HCT116 (cell line): ENCODE measurements at regions not wholly inside any gene's neighbourhood (a gene's known extent, or its start where the extent isn't known, plus 50 kb on each side); places are given as distances from the start of the nearest gene placed in this dataset.

Experiments used
- ATAC-seq: fragments of 200-7000 bp; cut with Tn5 transposase; 2 replicates; pipeline ENCODE4 v1.9.1; 2020; ENCODE audit warnings: mild to moderate bottlenecking, moderate library complexity
- BruUV-seq: library from RNA; stranded (reverse); fragments of 400-500 nt; replicated peaks from 2 replicates; lab custom pipeline; 2021; lab: Mats Ljungman, UMichigan
- CTCF ChIA-PET: fragments of 300-600 bp; sonication (Branson Sonifier 250); formaldehyde crosslinking; loops from one replicate; lab custom pipeline; 2021; ENCODE audit warnings: antibody characterized with exemption; lab: Charles Lee
- POLR2A ChIA-PET: fragments of 300-600, 350-600 bp; sonication (Branson Sonifier 250); formaldehyde crosslinking; loops from one replicate; lab custom pipeline; 2021; ENCODE audit warnings: antibody characterized with exemption; lab: Charles Lee
- RAD21 ChIA-PET, 2 experiments: fragments of 300-600 bp; sonication (Branson Sonifier 250); formaldehyde crosslinking; loops; one replicate each; lab custom pipeline; 2023; ENCODE audit warnings: low total read pairs in 2 of 2; ENCODE audit not compliant: uncharacterized antibody in 2 of 2, unreplicated experiment in 2 of 2, low non-redundant PET in 1 of 2; lab: Charles Lee
- DNase-seq: peaks from one replicate; pipeline ENCODE4 v3.0.0-alpha.2; 2010; ENCODE audit warnings: low read depth, low spot score
- H2AFZ ChIP-seq: fragments of 200-600 bp; shearing (Covaris generic), sonication (generic); 2 replicates; pipeline ENCODE4 v1.6.1; 2017; ENCODE audit warnings: low read depth, mixed run types, mixed read lengths, antibody characterized with exemption, low read length; ENCODE audit not compliant: poor library complexity, severe bottlenecking
- H3K27ac ChIP-seq: 2 replicates; pipeline ENCODE4 v1.5.1; 2012; ENCODE audit warnings: low read depth, low read length
- H3K27me3 ChIP-seq: fragments of 200-600 bp; sonication (generic); 2 replicates; pipeline ENCODE4 v1.6.1; 2016; ENCODE audit warnings: mixed run types, low read length, mixed read lengths; ENCODE audit not compliant: insufficient read depth
- H3K36me3 ChIP-seq, 2 experiments: fragments of 200-500 bp in 1 of 2; fragments of 200-600 bp in 1 of 2; sonication (Bioruptor generic) in 1 of 2; sonication (generic) in 1 of 2; 2 replicates each; pipeline versions ENCODE4 v1.5.1 to v1.6.1; 2014 to 2016; ENCODE audit warnings: low read length in 2 of 2, inconsistent platforms in 1 of 2, mixed read lengths in 1 of 2, mixed run types in 1 of 2; ENCODE audit not compliant: insufficient read depth in 2 of 2, control insufficient read depth in 1 of 2
- H3K4me1 ChIP-seq, 2 experiments: fragments of 200-600 bp in 1 of 2; sonication (generic) in 1 of 2; 2 replicates each; pipeline versions ENCODE4 v1.5.1 to v1.6.1; 2012 to 2017; ENCODE audit warnings: low read length in 2 of 2, inconsistent platforms in 1 of 2, mild to moderate bottlenecking in 1 of 2, mixed read lengths in 1 of 2, mixed run types in 1 of 2, moderate library complexity in 1 of 2; ENCODE audit not compliant: insufficient read depth in 2 of 2, control insufficient read depth in 1 of 2
- H3K4me2 ChIP-seq: fragments of 200-600 bp; sonication (generic); 2 replicates; pipeline ENCODE4 v1.6.1; 2017; ENCODE audit warnings: mixed run types, low read length, mixed read lengths
- H3K4me3 ChIP-seq, 2 experiments: fragments of 200-600 bp in 1 of 2; sonication (generic) in 1 of 2; replicated peaks in 1 of 2; 2 replicates each; pipeline ENCODE4 v1.5.1; 2011 to 2016; ENCODE audit warnings: low read length in 2 of 2, control low read depth in 1 of 2, low read depth in 1 of 2, mild to moderate bottlenecking in 1 of 2, mixed read lengths in 1 of 2, mixed run types in 1 of 2
- H3K79me2 ChIP-seq: fragments of 200-600 bp; sonication (generic); 2 replicates; pipeline ENCODE4 v1.6.1; 2017; ENCODE audit warnings: mild to moderate bottlenecking, mixed run types, low read length, moderate library complexity, mixed read lengths; ENCODE audit not compliant: insufficient read depth
- H3K9ac ChIP-seq: fragments of 200-600 bp; sonication (generic); 2 replicates; pipeline ENCODE4 v1.6.1; 2016; ENCODE audit warnings: low read length, mixed read lengths
- H3K9me2 ChIP-seq: fragments of 200-600 bp; sonication (generic), shearing (Covaris generic); 2 replicates; pipeline ENCODE4 v1.6.1; 2017; ENCODE audit warnings: mixed run types, mild to moderate bottlenecking, moderate library complexity; ENCODE audit not compliant: insufficient read depth
- H3K9me3 ChIP-seq, 2 experiments: fragments of 200-500 bp in 1 of 2; fragments of 200-600 bp in 1 of 2; sonication (Bioruptor generic) in 1 of 2; sonication (generic) in 1 of 2; 2 replicates each; pipeline ENCODE4 v1.6.1; 2014 to 2017; ENCODE audit warnings: low read length in 2 of 2, mixed read lengths in 2 of 2, inconsistent platforms in 1 of 2, low read depth in 1 of 2, mild to moderate bottlenecking in 1 of 2, mixed run types in 1 of 2, moderate library complexity in 1 of 2; ENCODE audit not compliant: control insufficient read depth in 1 of 2, insufficient read depth in 1 of 2
- H4K20me1 ChIP-seq: fragments of 200-600 bp; sonication (generic), shearing (Covaris generic); 2 replicates; pipeline ENCODE4 v1.6.1; 2017; ENCODE audit warnings: mixed run types, mild to moderate bottlenecking, moderate library complexity; ENCODE audit not compliant: insufficient read depth
- CBX3 ChIP-seq: IDR thresholded peaks from 2 replicates; pipeline ENCODE4 v1.6.1; 2012; ENCODE audit warnings: low read depth
- EZH2phosphoT487 ChIP-seq: fragments of 200-600 bp; IDR thresholded peaks from 2 replicates; pipeline ENCODE4 v1.6.1; 2018; ENCODE audit warnings: antibody characterized with exemption, borderline replicate concordance
- POLR2AphosphoS5 ChIP-seq: IDR thresholded peaks from 2 replicates; pipeline ENCODE4 v1.6.1; 2011; ENCODE audit warnings: mild to moderate bottlenecking, low read depth, low read length, moderate library complexity
- SIN3A ChIP-seq: IDR thresholded peaks from 2 replicates; pipeline ENCODE4 v1.6.1; 2012; ENCODE audit warnings: low read depth
- SP1 ChIP-seq: IDR thresholded peaks from 2 replicates; pipeline ENCODE4 v1.6.1; 2012; ENCODE audit warnings: low read depth
- TCF7L2 ChIP-seq: IDR thresholded peaks from 2 replicates; pipeline ENCODE4 v1.7.0; 2011; ENCODE audit warnings: borderline replicate concordance, inconsistent platforms; ENCODE audit not compliant: insufficient read depth, insufficient read length; ENCODE audit errors: extremely low read depth
- ZFX ChIP-seq: fragments of 450-650 bp; IDR thresholded peaks from 2 replicates; pipeline ENCODE4 v1.6.1; 2017
- ZNF274 ChIP-seq: fragments of 200-500 bp; sonication (Bioruptor generic); IDR thresholded peaks from 2 replicates; pipeline ENCODE4 v1.6.1; 2014; ENCODE audit warnings: mild to moderate bottlenecking, low read depth, low read length, inconsistent platforms
- intact Hi-C: fragments of 100-400 bp; cut with micrococcal nuclease; formaldehyde crosslinking; loops from 2 replicates; pipeline ENCODE4 v1.10.0; 2022
- TF ChIP-seq, protein P1 (sequence below), 3 experiments: fragments of 200-600 bp in 1 of 3; sonication (generic) in 1 of 3; IDR thresholded peaks in 2 of 3; conservative IDR thresholded peaks in 1 of 3; 2 replicates each; pipeline ENCODE4 v1.5.1; 2012 to 2017; ENCODE audit warnings: low read depth in 2 of 3, low read length in 2 of 3, antibody characterized with exemption in 1 of 3, borderline replicate concordance in 1 of 3, control low read depth in 1 of 3, mild to moderate bottlenecking in 1 of 3, mixed read lengths in 1 of 3, mixed run types in 1 of 3, moderate library complexity in 1 of 3; ENCODE audit not compliant: insufficient read depth in 1 of 3
- TF ChIP-seq, protein P2 (sequence below): IDR thresholded peaks from 2 replicates; pipeline ENCODE4 v1.6.1; 2011; ENCODE audit warnings: mild to moderate bottlenecking, low read length, moderate library complexity; ENCODE audit not compliant: insufficient replicate concordance; ENCODE audit errors: extremely low read depth

DNA sequence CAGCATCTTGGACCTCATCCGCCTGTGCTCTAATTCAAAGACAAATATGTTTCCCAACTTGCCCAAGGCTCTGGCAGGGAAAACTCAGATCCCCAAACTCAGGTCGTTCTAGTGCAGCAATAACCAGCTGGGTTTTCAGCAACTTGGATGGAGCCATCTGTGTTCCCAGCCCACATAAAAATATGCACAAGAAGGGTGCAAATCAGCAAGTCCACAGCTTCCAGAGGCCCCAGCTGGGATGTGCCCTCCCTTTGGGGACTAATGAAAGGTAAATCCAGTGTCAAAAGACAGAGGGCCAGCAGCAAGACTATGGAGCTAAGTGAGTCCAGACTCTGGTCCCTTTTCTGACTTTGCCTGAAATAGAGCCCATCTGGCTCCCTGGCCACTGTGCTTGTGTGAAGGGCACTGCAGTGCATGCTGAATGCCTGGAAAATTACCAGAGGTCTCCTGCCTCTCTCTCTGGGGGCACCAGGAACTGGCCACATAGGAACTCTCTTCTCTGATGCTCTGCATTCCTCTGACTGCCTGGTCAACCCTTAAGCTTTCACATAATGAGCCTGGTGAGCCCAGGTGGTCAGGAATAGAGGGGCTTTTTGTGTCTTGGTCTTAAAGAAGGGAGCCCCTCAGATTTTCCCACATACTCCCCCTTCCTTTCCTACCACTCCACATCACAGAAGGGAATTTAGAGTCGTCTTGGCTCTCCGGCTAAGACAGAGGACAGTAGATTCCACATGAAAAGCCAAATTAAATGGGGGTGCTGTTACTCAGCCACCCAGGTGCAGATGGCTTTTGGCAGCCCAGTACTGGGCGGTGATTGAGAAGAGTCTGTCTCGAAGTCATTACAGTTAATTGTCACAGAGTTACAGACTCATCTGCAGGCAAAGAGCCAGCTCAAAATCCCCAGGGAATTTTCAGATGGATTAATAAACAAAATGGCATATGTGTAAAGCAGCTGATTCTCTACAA lies 88.1 kb upstream of the C1orf21 start:
- POLR2A ChIA-PET: no interaction called here
- no peak overlapping the region for H2AFZ ChIP-seq
- H3K4me1 ChIP-seq: no peaks in the 10 kb centered on the region
- no peak overlapping the region for H3K9ac ChIP-seq
- DNase-seq: no peak
- no peaks in the 10 kb centered on the region for H3K36me3 ChIP-seq
- no peak overlapping the region for H3K27ac ChIP-seq
- CTCF ChIA-PET: no interaction called here
- H3K9me3 ChIP-seq: no peaks in the 10 kb centered on the region
- H3K27me3 ChIP-seq: no peaks in the 10 kb centered on the region
- no TSS peak for BruUV-seq
- H3K4me3 ChIP-seq: no peak overlapping the region
- TF ChIP-seq SIN3A: no peak
- TF ChIP-seq, all 23 proteins: peak for 0
- no peak overlapping the region for H3K4me2 ChIP-seq
- no peak for ATAC-seq
- no peaks in the 10 kb centered on the region for H3K79me2 ChIP-seq
- intact Hi-C loops: no loop called here
- no peaks in the 10 kb centered on the region for H3K9me2 ChIP-seq
- H4K20me1 ChIP-seq: no peaks in the 10 kb centered on the region
- RAD21 ChIA-PET: no interaction called here

DNA sequence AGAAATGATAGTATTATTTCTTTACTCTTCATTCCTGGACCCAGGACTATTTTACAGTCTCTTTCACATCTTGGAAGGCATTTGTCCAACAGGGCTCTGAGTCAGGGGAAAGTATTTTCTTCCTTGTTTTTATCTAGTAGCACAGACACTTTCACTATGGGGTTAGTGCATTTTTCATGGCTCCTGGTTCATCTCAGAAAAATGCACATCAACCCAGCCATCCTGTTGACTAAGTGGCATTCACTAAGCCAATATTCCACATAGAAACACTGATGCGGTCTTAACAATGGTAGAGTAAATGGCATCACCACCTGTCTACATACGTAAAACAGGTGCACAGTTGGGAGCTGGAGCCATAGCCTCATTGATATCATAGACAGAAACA lies 87.4 kb upstream of the C1orf21 start:
- ChIA-PET POLR2A (no interaction called here), CTCF (no interaction called here), RAD21 (no interaction called here)
- no peaks in the 10 kb centered on the region for H3K9me2 ChIP-seq
- H3K9ac ChIP-seq: no peak overlapping the region
- intact Hi-C loops: no loop called here
- H3K4me1 ChIP-seq: no peaks in the 10 kb centered on the region
- H3K9me3 ChIP-seq: no peaks in the 10 kb centered on the region
- no peak overlapping the region for H2AFZ ChIP-seq
- DNase-seq: no peak
- H3K27ac ChIP-seq: no peak overlapping the region
- ATAC-seq: no peak
- H3K4me2 ChIP-seq: no peak overlapping the region
- no peaks in the 10 kb centered on the region for H3K36me3 ChIP-seq
- no peaks in the 10 kb centered on the region for H3K27me3 ChIP-seq
- no peaks in the 10 kb centered on the region for H4K20me1 ChIP-seq
- TF ChIP-seq POLR2AphosphoS5: no peak
- TF ChIP-seq ZFX: no peak
- no peak for TF ChIP-seq EZH2phosphoT487
- no peak for TF ChIP-seq ZNF274
- TF ChIP-seq, protein P1, sequence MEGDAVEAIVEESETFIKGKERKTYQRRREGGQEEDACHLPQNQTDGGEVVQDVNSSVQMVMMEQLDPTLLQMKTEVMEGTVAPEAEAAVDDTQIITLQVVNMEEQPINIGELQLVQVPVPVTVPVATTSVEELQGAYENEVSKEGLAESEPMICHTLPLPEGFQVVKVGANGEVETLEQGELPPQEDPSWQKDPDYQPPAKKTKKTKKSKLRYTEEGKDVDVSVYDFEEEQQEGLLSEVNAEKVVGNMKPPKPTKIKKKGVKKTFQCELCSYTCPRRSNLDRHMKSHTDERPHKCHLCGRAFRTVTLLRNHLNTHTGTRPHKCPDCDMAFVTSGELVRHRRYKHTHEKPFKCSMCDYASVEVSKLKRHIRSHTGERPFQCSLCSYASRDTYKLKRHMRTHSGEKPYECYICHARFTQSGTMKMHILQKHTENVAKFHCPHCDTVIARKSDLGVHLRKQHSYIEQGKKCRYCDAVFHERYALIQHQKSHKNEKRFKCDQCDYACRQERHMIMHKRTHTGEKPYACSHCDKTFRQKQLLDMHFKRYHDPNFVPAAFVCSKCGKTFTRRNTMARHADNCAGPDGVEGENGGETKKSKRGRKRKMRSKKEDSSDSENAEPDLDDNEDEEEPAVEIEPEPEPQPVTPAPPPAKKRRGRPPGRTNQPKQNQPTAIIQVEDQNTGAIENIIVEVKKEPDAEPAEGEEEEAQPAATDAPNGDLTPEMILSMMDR (IDR thresholded peaks at IDR 0.05 in 2 of 3, conservative IDR thresholded peaks at IDR 0.05 in 1 of 3; ENCODE audit: borderline replicate concordance in 1 of 3, insufficient read depth in 1 of 3, low read depth in 2 of 3, low read length in 2 of 3): no peak
- TF ChIP-seq SP1: no peak
- no peak for TF ChIP-seq CBX3
- no peak for TF ChIP-seq SIN3A
- TF ChIP-seq TCF7L2: no peak
- TF ChIP-seq, protein P2, sequence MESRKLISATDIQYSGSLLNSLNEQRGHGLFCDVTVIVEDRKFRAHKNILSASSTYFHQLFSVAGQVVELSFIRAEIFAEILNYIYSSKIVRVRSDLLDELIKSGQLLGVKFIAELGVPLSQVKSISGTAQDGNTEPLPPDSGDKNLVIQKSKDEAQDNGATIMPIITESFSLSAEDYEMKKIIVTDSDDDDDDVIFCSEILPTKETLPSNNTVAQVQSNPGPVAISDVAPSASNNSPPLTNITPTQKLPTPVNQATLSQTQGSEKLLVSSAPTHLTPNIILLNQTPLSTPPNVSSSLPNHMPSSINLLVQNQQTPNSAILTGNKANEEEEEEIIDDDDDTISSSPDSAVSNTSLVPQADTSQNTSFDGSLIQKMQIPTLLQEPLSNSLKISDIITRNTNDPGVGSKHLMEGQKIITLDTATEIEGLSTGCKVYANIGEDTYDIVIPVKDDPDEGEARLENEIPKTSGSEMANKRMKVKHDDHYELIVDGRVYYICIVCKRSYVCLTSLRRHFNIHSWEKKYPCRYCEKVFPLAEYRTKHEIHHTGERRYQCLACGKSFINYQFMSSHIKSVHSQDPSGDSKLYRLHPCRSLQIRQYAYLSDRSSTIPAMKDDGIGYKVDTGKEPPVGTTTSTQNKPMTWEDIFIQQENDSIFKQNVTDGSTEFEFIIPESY: no peak
- no peak overlapping the region for H3K4me3 ChIP-seq
- no peaks in the 10 kb centered on the region for H3K79me2 ChIP-seq
- BruUV-seq: no TSS peak
